ENCODE measurements at regions not wholly inside any gene's neighbourhood (a gene's known extent, or its start where the extent isn't known, plus 50 kb on each side); places are given as distances from the start of the nearest gene placed in this dataset.

- intact Hi-C loops (cut with micrococcal nuclease): no loop called here
- Mint-ChIP-seq H3K36me3 (ENCODE audit: low read depth) (no peaks in the 10 kb centered on the region), H3K27me3 (no peaks in the 10 kb centered on the region), H3K4me3 (no peak overlapping the region), H3K4me1 (no peaks in the 10 kb centered on the region), H3K9me3 (peaks cover 6% of the 10 kb centered on the region), H3K27ac (no peak overlapping the region)
- ATAC-seq (ENCODE audit: low read depth) (no peak), DNase-seq (no peak)
- CTCF ChIA-PET: no interaction called here
- no peak for TF ChIP-seq CTCF (IDR thresholded peaks at IDR 0.05)
- POLR2A ChIA-PET: no interaction called here
Observed at GRCh38 chr2:106735807-106736206, 150.2 kb downstream of the ST6GAL2 start.

GRCh38 chr2:106736221-106736620, 149.7 kb downstream of the ST6GAL2 start:
- H3K36me3 Mint-ChIP-seq (ENCODE audit: low read depth): no peaks in the 10 kb centered on the region
- intact Hi-C loops (cut with micrococcal nuclease): no loop called here
- no peaks in the 10 kb centered on the region for H3K27me3 Mint-ChIP-seq
- CTCF ChIA-PET: no interaction called here
- ATAC-seq (ENCODE audit: low read depth): no peak
- no peaks in the 10 kb centered on the region for H3K4me1 Mint-ChIP-seq
- H3K9me3 Mint-ChIP-seq: peaks cover 6% of the 10 kb centered on the region
- DNase-seq: no peak
- H3K27ac Mint-ChIP-seq: no peak overlapping the region
- POLR2A ChIA-PET: no interaction called here
- TF ChIP-seq CTCF (IDR thresholded peaks at IDR 0.05): no peak
- H3K4me3 Mint-ChIP-seq: no peak overlapping the region

GRCh38 chr2:106745468-106745867, 140.5 kb downstream of the ST6GAL2 start:
- Mint-ChIP-seq H3K9me3 (peaks cover 3% of the 10 kb centered on the region), H3K36me3 (ENCODE audit: low read depth) (no peaks in the 10 kb centered on the region), H3K27ac (no peak overlapping the region), H3K4me3 (no peak overlapping the region), H3K4me1 (no peaks in the 10 kb centered on the region), H3K27me3 (peaks cover 2% of the 10 kb centered on the region)
- DNase-seq: no peak
- no peak for TF ChIP-seq CTCF (IDR thresholded peaks at IDR 0.05)
- intact Hi-C loops (cut with micrococcal nuclease): no loop called here
- ChIA-PET POLR2A (no interaction called here), CTCF (no interaction called here)
- ATAC-seq (ENCODE audit: low read depth): no peak

- Mint-ChIP-seq H3K4me3 (no peak overlapping the region), H3K36me3 (ENCODE audit: low read depth) (no peaks in the 10 kb centered on the region), H3K4me1 (no peaks in the 10 kb centered on the region), H3K9me3 (peaks cover 7% of the 10 kb centered on the region), H3K27me3 (peaks cover 2% of the 10 kb centered on the region), H3K27ac (no peak overlapping the region)
- POLR2A ChIA-PET: no interaction called here
- CTCF ChIA-PET: no interaction called here
- ATAC-seq (ENCODE audit: low read depth) (no peak), DNase-seq (no peak)
- TF ChIP-seq CTCF (IDR thresholded peaks at IDR 0.05): no peak
- intact Hi-C loops (cut with micrococcal nuclease): no loop called here
Observed at GRCh38 chr2:106749823-106750222, 136.1 kb downstream of the ST6GAL2 start.

Measured in activated B cell treated with CpG ODN at 0.5 μM for 24 hours (primary cell).